IMR-90 (cell line): ENCODE measurements at regions not wholly inside any gene's neighbourhood (a gene's known extent, or its start where the extent isn't known, plus 50 kb on each side); places are given as distances from the start of the nearest gene placed in this dataset.

Source experiments
- BHLHE40 ChIP-seq: fragments of 150-350 bp; IDR thresholded peaks from 2 replicates; pipeline ENCODE4 v1.6.1; 2016; ENCODE audit warnings: mild to moderate bottlenecking, low read depth, low read length
- CHD1 ChIP-seq: IDR thresholded peaks from 2 replicates; pipeline ENCODE4 v1.6.1; 2012; ENCODE audit warnings: low read depth, low read length, improper control_type of control experiment
- MAFK ChIP-seq: IDR thresholded peaks from 2 replicates; pipeline ENCODE4 v1.6.1; 2012; ENCODE audit warnings: low read depth, low read length, improper control_type of control experiment
- NFE2L2 ChIP-seq: fragments of 150-350 bp; IDR thresholded peaks from 2 replicates; pipeline ENCODE4 v1.6.1; 2016; ENCODE audit warnings: low read depth, mild to moderate bottlenecking, low read length
- POLR2A ChIP-seq: IDR thresholded peaks from 2 replicates; pipeline ENCODE4 v1.6.1; 2012; ENCODE audit warnings: mild to moderate bottlenecking, low read depth, low read length
- RAD21 ChIP-seq: IDR thresholded peaks from 2 replicates; pipeline ENCODE4 v1.6.1; 2012; ENCODE audit warnings: low read length, improper control_type of control experiment
- RCOR1 ChIP-seq: IDR thresholded peaks from 2 replicates; pipeline ENCODE4 v1.6.1; 2012; ENCODE audit warnings: mild to moderate bottlenecking, low read length, improper control_type of control experiment; ENCODE audit not compliant: insufficient replicate concordance
- RFX5 ChIP-seq: IDR thresholded peaks from 2 replicates; pipeline ENCODE4 v1.8.0; 2012; ENCODE audit warnings: low read depth, mild to moderate bottlenecking, low read length, moderate library complexity
- SMC3 ChIP-seq: fragments of 150-350 bp; IDR thresholded peaks from 2 replicates; pipeline ENCODE4 v1.6.1; 2016; ENCODE audit warnings: low read depth, mild to moderate bottlenecking, antibody characterized with exemption, low read length, moderate library complexity
- TF ChIP-seq, protein P1 (sequence below): conservative IDR thresholded peaks from 2 replicates; pipeline ENCODE4 v1.5.1; 2012; ENCODE audit warnings: mild to moderate bottlenecking, low read depth, low read length, improper control_type of control experiment
- TF ChIP-seq, protein P2 (sequence below): fragments of 150-350 bp; IDR thresholded peaks from 2 replicates; pipeline ENCODE4 v1.6.1; 2017; ENCODE audit warnings: mild to moderate bottlenecking, antibody characterized with exemption, low read length, low read depth

DNA sequence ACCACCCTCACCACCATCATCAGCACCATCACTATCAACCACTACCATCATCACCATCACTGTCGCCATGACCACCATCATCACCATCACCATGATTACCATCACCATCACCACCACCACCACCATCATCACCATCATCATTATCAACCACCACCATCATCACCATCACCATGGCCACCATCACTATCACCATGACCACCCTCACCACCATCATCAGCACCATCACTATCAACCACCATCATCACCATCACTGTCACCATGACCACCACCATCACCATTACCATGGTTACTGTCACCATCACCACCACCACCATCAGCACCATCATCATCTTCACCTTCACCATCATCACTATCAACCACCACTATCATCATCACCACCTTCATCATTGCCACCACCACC is 183.4 kb downstream of the SHANK2 start:
- TF ChIP-seq RFX5 (no peak), POLR2A (no peak), RCOR1 (no peak), BHLHE40 (no peak), NFE2L2 (no peak), MAFK (no peak), RAD21 (no peak), CHD1 (no peak), SMC3 (no peak)
- TF ChIP-seq, protein P1, sequence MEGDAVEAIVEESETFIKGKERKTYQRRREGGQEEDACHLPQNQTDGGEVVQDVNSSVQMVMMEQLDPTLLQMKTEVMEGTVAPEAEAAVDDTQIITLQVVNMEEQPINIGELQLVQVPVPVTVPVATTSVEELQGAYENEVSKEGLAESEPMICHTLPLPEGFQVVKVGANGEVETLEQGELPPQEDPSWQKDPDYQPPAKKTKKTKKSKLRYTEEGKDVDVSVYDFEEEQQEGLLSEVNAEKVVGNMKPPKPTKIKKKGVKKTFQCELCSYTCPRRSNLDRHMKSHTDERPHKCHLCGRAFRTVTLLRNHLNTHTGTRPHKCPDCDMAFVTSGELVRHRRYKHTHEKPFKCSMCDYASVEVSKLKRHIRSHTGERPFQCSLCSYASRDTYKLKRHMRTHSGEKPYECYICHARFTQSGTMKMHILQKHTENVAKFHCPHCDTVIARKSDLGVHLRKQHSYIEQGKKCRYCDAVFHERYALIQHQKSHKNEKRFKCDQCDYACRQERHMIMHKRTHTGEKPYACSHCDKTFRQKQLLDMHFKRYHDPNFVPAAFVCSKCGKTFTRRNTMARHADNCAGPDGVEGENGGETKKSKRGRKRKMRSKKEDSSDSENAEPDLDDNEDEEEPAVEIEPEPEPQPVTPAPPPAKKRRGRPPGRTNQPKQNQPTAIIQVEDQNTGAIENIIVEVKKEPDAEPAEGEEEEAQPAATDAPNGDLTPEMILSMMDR = no peak
- TF ChIP-seq, protein P2, sequence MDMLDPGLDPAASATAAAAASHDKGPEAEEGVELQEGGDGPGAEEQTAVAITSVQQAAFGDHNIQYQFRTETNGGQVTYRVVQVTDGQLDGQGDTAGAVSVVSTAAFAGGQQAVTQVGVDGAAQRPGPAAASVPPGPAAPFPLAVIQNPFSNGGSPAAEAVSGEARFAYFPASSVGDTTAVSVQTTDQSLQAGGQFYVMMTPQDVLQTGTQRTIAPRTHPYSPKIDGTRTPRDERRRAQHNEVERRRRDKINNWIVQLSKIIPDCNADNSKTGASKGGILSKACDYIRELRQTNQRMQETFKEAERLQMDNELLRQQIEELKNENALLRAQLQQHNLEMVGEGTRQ = no peak
